ENCODE measurements at regions not wholly inside any gene's neighbourhood (a gene's known extent, or its start where the extent isn't known, plus 50 kb on each side); places are given as distances from the start of the nearest gene placed in this dataset.

GRCh38 chr2:167493862-167494261 is 605.6 kb downstream of the XIRP2 start:
- H3K4me3 ChIP-seq (ENCODE audit: low read depth, low read length) = no peak overlapping the region
- no peak for TF ChIP-seq CTCF (conservative IDR thresholded peaks at IDR 0.05; ENCODE audit: low read depth, low read length)
- no peak for DNase-seq (ENCODE audit: low read depth)

- TF ChIP-seq CTCF (conservative IDR thresholded peaks at IDR 0.05; ENCODE audit: low read depth, low read length) = no peak
- no peak overlapping the region for H3K4me3 ChIP-seq (ENCODE audit: low read depth, low read length)
- DNase-seq (ENCODE audit: low read depth) = peak; percentile 52
Measured at GRCh38 chr2:167492486-167492885, 604.2 kb downstream of the XIRP2 start.

- H3K4me3 ChIP-seq (ENCODE audit: low read depth, low read length) = no peak overlapping the region
- TF ChIP-seq CTCF (conservative IDR thresholded peaks at IDR 0.05; ENCODE audit: low read depth, low read length) = no peak
- DNase-seq (ENCODE audit: low read depth) = no peak
Measured at GRCh38 chr2:167491788-167492187, 603.5 kb downstream of the XIRP2 start.

- no peak for DNase-seq (ENCODE audit: low read depth)
- H3K4me3 ChIP-seq (ENCODE audit: low read depth, low read length) = no peak overlapping the region
- no peak for TF ChIP-seq CTCF (conservative IDR thresholded peaks at IDR 0.05; ENCODE audit: low read depth, low read length)
Measured at GRCh38 chr2:167490455-167490854, 602.2 kb downstream of the XIRP2 start.

GRCh38 chr2:167489325-167489724 is 601.0 kb downstream of the XIRP2 start:
- no peak overlapping the region for H3K4me3 ChIP-seq (ENCODE audit: low read depth, low read length)
- DNase-seq (ENCODE audit: low read depth) = no peak
- no peak for TF ChIP-seq CTCF (conservative IDR thresholded peaks at IDR 0.05; ENCODE audit: low read depth, low read length)

- no peak overlapping the region for H3K4me3 ChIP-seq (ENCODE audit: low read depth, low read length)
- TF ChIP-seq CTCF (conservative IDR thresholded peaks at IDR 0.05; ENCODE audit: low read depth, low read length) = no peak
- no peak for DNase-seq (ENCODE audit: low read depth)
Measured at GRCh38 chr2:167487728-167488127, 599.4 kb downstream of the XIRP2 start.

GRCh38 chr2:167484875-167485274 is 596.6 kb downstream of the XIRP2 start:
- TF ChIP-seq CTCF (conservative IDR thresholded peaks at IDR 0.05; ENCODE audit: low read depth, low read length) = no peak
- H3K4me3 ChIP-seq (ENCODE audit: low read depth, low read length) = no peak overlapping the region
- no peak for DNase-seq (ENCODE audit: low read depth)
